Epithelial cell of prostate (primary cell): ENCODE measurements at regions not wholly inside any gene's neighbourhood (a gene's known extent, or its start where the extent isn't known, plus 50 kb on each side); places are given as distances from the start of the nearest gene placed in this dataset.

ENCODE experiments used
- DNase-seq: peaks from one replicate; pipeline ENCODE4 v3.0.0-alpha.2; 2011; ENCODE audit warnings: low read depth, low spot score
- H3K27ac ChIP-seq: fragments of 450-650 bp; 2 replicates; pipeline ENCODE4 v1.5.1; 2017; ENCODE audit warnings: mild to moderate bottlenecking

- H3K27ac ChIP-seq, result no peak overlapping the region
- no peak for DNase-seq
Observed at GRCh38 chr21:34192646-34193285, 119.4 kb downstream of the MRPS6 start.

- no peak for DNase-seq
- no peak overlapping the region for H3K27ac ChIP-seq
Observed at GRCh38 chr21:34195335-34195734, 122.0 kb downstream of the MRPS6 start.

- no peak for DNase-seq
Observed at GRCh38 chr21:34196996-34197395, 123.6 kb downstream of the MRPS6 start.

GRCh38 chr21:34197561-34197960 is 124.2 kb downstream of the MRPS6 start:
- DNase-seq, result no peak
- no peak overlapping the region for H3K27ac ChIP-seq

More at GRCh38 chr21:34196996-34197395, 123.6 kb downstream of the MRPS6 start:
- no peak overlapping the region for H3K27ac ChIP-seq

GRCh38 chr21:34198231-34199120 is 125.1 kb downstream of the MRPS6 start:
- DNase-seq, result no peak
- H3K27ac ChIP-seq, result no peak overlapping the region

GRCh38 chr21:34199121-34199910 is 125.9 kb downstream of the MRPS6 start:
- DNase-seq, result no peak
- no peak overlapping the region for H3K27ac ChIP-seq

- no peak for DNase-seq
- no peak overlapping the region for H3K27ac ChIP-seq
Observed at GRCh38 chr21:34200288-34200905, 127.0 kb downstream of the MRPS6 start.

GRCh38 chr21:34201001-34201400 is 127.6 kb downstream of the MRPS6 start:
- H3K27ac ChIP-seq, result no peak overlapping the region
- no peak for DNase-seq

- no peak overlapping the region for H3K27ac ChIP-seq
- DNase-seq, result no peak
Observed at GRCh38 chr21:34201481-34201858, 128.1 kb downstream of the MRPS6 start.

GRCh38 chr21:34202553-34203372 is 129.4 kb downstream of the MRPS6 start:
- no peak for DNase-seq
- H3K27ac ChIP-seq, result no peak overlapping the region

- no peak overlapping the region for H3K27ac ChIP-seq
- no peak for DNase-seq
Observed at GRCh38 chr21:34203851-34204420, 130.6 kb downstream of the MRPS6 start.

- H3K27ac ChIP-seq, result no peak overlapping the region
- no peak for DNase-seq
Observed at GRCh38 chr21:34204481-34205439, 131.4 kb downstream of the MRPS6 start.

- no peak overlapping the region for H3K27ac ChIP-seq
- DNase-seq, result no peak
Observed at GRCh38 chr21:34205811-34206571, 132.6 kb downstream of the MRPS6 start.

- H3K27ac ChIP-seq, result no peak overlapping the region
- no peak for DNase-seq
Observed at GRCh38 chr21:34213959-34214358, 140.6 kb downstream of the MRPS6 start.

GRCh38 chr21:34215501-34215900 is 142.1 kb downstream of the MRPS6 start:
- H3K27ac ChIP-seq, result no peak overlapping the region
- no peak for DNase-seq

- no peak for DNase-seq
- H3K27ac ChIP-seq, result no peak overlapping the region
Observed at GRCh38 chr21:34215911-34216717, 142.7 kb downstream of the MRPS6 start.

- DNase-seq, result no peak
- no peak overlapping the region for H3K27ac ChIP-seq
Observed at GRCh38 chr21:34216718-34217032, 143.3 kb downstream of the MRPS6 start.
